WTC11 (cell line): ENCODE measurements at regions not wholly inside any gene's neighbourhood (a gene's known extent, or its start where the extent isn't known, plus 50 kb on each side); places are given as distances from the start of the nearest gene placed in this dataset.

Experiments
- CTCF ChIP-seq: fragments of 200-600 bp; IDR thresholded peaks from 2 replicates; pipeline ENCODE4 v1.8.0; 2022; ENCODE audit warnings: antibody characterized with exemption
- ESRRA ChIP-seq: sonication (generic); formaldehyde crosslinking; IDR thresholded peaks from 2 replicates; pipeline ENCODE4 v1.8.1; 2022; ENCODE audit warnings: mild to moderate bottlenecking, missing genetic modification reagents, borderline replicate concordance
- ETV6 ChIP-seq: sonication (generic); formaldehyde crosslinking; IDR thresholded peaks from 2 replicates; pipeline ENCODE4 v1.8.1; 2022; ENCODE audit warnings: mild to moderate bottlenecking, missing genetic modification reagents
- FOXJ3 ChIP-seq: sonication (generic); formaldehyde crosslinking; IDR thresholded peaks from 2 replicates; pipeline ENCODE4 v1.9.0; 2021; ENCODE audit warnings: missing genetic modification reagents, mild to moderate bottlenecking, borderline replicate concordance
- MLX ChIP-seq: sonication (generic); formaldehyde crosslinking; IDR thresholded peaks from 2 replicates; pipeline ENCODE4 v1.8.1; 2023; ENCODE audit warnings: mild to moderate bottlenecking, missing genetic modification reagents, moderate library complexity
- NFATC4 ChIP-seq: fragments of 250-450 bp; sonication (Bioruptor Pico); IDR thresholded peaks from 2 replicates; pipeline ENCODE4 v1.9.0; 2021; ENCODE audit warnings: mild to moderate bottlenecking
- PRDM15 ChIP-seq: sonication (generic); formaldehyde crosslinking; IDR thresholded peaks from 2 replicates; pipeline ENCODE4 v1.8.0; 2022; ENCODE audit warnings: missing genetic modification reagents
- SP1 ChIP-seq: sonication (generic); formaldehyde crosslinking; conservative IDR thresholded peaks from 2 replicates; pipeline ENCODE4 v1.8.1; 2022; ENCODE audit warnings: missing genetic modification reagents
- TCF7 ChIP-seq: sonication (generic); formaldehyde crosslinking; IDR thresholded peaks from 2 replicates; pipeline ENCODE4 v1.8.0; 2022; ENCODE audit warnings: mild to moderate bottlenecking, low read depth, missing genetic modification reagents, moderate library complexity
- USF2 ChIP-seq: sonication (generic); formaldehyde crosslinking; IDR thresholded peaks from 2 replicates; pipeline ENCODE4 v1.8.1; 2023; ENCODE audit warnings: mild to moderate bottlenecking, missing genetic modification reagents, moderate library complexity
- ZNF121 ChIP-seq: sonication (generic); formaldehyde crosslinking; IDR thresholded peaks from 2 replicates; pipeline ENCODE4 v1.8.0; 2023; ENCODE audit warnings: missing genetic modification reagents
- ZNF232 ChIP-seq: sonication (generic); formaldehyde crosslinking; IDR thresholded peaks from 2 replicates; pipeline ENCODE4 v1.8.0; 2022; ENCODE audit warnings: mild to moderate bottlenecking, missing genetic modification reagents
- ZNF425 ChIP-seq: fragments of 250-450 bp; sonication (Bioruptor Pico); conservative IDR thresholded peaks from 2 replicates; pipeline ENCODE4 v1.9.0; 2021; ENCODE audit warnings: mild to moderate bottlenecking

GRCh38 chr20:23211164-23211563 is 125.0 kb upstream of the CD93 start:
- no peak for TF ChIP-seq CTCF
- no peak for TF ChIP-seq ZNF121 (CRISPR knock-in tag)
- TF ChIP-seq ETV6, result no peak
- TF ChIP-seq SP1 (CRISPR knock-in tag), result no peak
- no peak for TF ChIP-seq ESRRA (CRISPR knock-in tag)
- no peak for TF ChIP-seq ZNF425 (CRISPR knock-in tag)
- TF ChIP-seq FOXJ3 (CRISPR knock-in tag), result no peak
- no peak for TF ChIP-seq ZNF232
- no peak for TF ChIP-seq MLX (CRISPR knock-in tag)
- no peak for TF ChIP-seq USF2
- no peak for TF ChIP-seq PRDM15
- no peak for TF ChIP-seq NFATC4 (CRISPR knock-in tag)
- no peak for TF ChIP-seq TCF7 (CRISPR knock-in tag)
